ENCODE measurements at regions not wholly inside any gene's neighbourhood (a gene's known extent, or its start where the extent isn't known, plus 50 kb on each side); places are given as distances from the start of the nearest gene placed in this dataset.

- H3K9me3 ChIP-seq: no peaks in the 10 kb centered on the region
- no peak for DNase-seq (ENCODE audit: low spot score)
- ATAC-seq (ENCODE audit: insufficient number of reproducible peaks, low FRiP score, low read depth): no peak
- H3K36me3 ChIP-seq: no peaks in the 10 kb centered on the region
- H3K4me3 ChIP-seq: no peak overlapping the region
- peaks cover 0 to 7% of the 10 kb centered on the region in 2 donors for H3K4me1 ChIP-seq (ENCODE audit: control insufficient read depth in 1 of 2, low read depth in 2 of 2)
- TF ChIP-seq CTCF (IDR thresholded peaks at IDR 0.05): no peak
- no peak overlapping the region for H3K27ac ChIP-seq
- no peaks in the 10 kb centered on the region for H3K27me3 ChIP-seq (replicated peaks; ENCODE audit: insufficient read depth)
Measured at GRCh38 chr6:149234051-149234962, 83.2 kb upstream of the TAB2 start.

- ATAC-seq (ENCODE audit: insufficient number of reproducible peaks, low FRiP score, low read depth): no peak
Measured at GRCh38 chr6:149235130-149235561, 82.4 kb upstream of the TAB2 start.

GRCh38 chr6:149236589-149236988, 80.9 kb upstream of the TAB2 start:
- Histone ChIP-seq H3K4me3 (no peak overlapping the region), H3K9me3 (no peaks in the 10 kb centered on the region), H3K4me1 (ENCODE audit: control insufficient read depth in 1 of 2, low read depth in 2 of 2) (peaks cover 0 to 7% of the 10 kb centered on the region in 2 donors), H3K27ac (no peak overlapping the region), H3K27me3 (replicated peaks; ENCODE audit: insufficient read depth) (no peaks in the 10 kb centered on the region), H3K36me3 (no peaks in the 10 kb centered on the region)
- DNase-seq (ENCODE audit: low spot score): no peak
- no peak for TF ChIP-seq CTCF (IDR thresholded peaks at IDR 0.05)
- ATAC-seq (ENCODE audit: insufficient number of reproducible peaks, low FRiP score, low read depth): no peak

More at GRCh38 chr6:149235130-149235561, 82.4 kb upstream of the TAB2 start:
- Histone ChIP-seq H3K9me3 (no peaks in the 10 kb centered on the region), H3K4me3 (no peak overlapping the region), H3K27me3 (replicated peaks; ENCODE audit: insufficient read depth) (no peaks in the 10 kb centered on the region), H3K36me3 (no peaks in the 10 kb centered on the region), H3K4me1 (ENCODE audit: control insufficient read depth in 1 of 2, low read depth in 2 of 2) (peaks cover 0 to 7% of the 10 kb centered on the region in 2 donors), H3K27ac (no peak overlapping the region)
- no peak for TF ChIP-seq CTCF (IDR thresholded peaks at IDR 0.05)
- DNase-seq (ENCODE audit: low spot score): no peak

GRCh38 chr6:149237464-149237863, 80.0 kb upstream of the TAB2 start:
- Histone ChIP-seq H3K27me3 (replicated peaks; ENCODE audit: insufficient read depth) (no peaks in the 10 kb centered on the region), H3K9me3 (no peaks in the 10 kb centered on the region), H3K4me3 (no peak overlapping the region), H3K27ac (no peak overlapping the region), H3K4me1 (ENCODE audit: control insufficient read depth in 1 of 2, low read depth in 2 of 2) (peaks cover 0 to 7% of the 10 kb centered on the region in 2 donors), H3K36me3 (no peaks in the 10 kb centered on the region)
- TF ChIP-seq CTCF (IDR thresholded peaks at IDR 0.05): no peak
- no peak for DNase-seq (ENCODE audit: low spot score)
- ATAC-seq (ENCODE audit: insufficient number of reproducible peaks, low FRiP score, low read depth): no peak

GRCh38 chr6:149239573-149240209, 77.8 kb upstream of the TAB2 start:
- no peaks in the 10 kb centered on the region for H3K9me3 ChIP-seq
- no peak for TF ChIP-seq CTCF (IDR thresholded peaks at IDR 0.05)
- no peak for ATAC-seq (ENCODE audit: insufficient number of reproducible peaks, low FRiP score, low read depth)
- H3K27me3 ChIP-seq (replicated peaks; ENCODE audit: insufficient read depth): no peaks in the 10 kb centered on the region
- no peak overlapping the region for H3K27ac ChIP-seq
- H3K36me3 ChIP-seq: no peaks in the 10 kb centered on the region
- no peak overlapping the region for H3K4me3 ChIP-seq
- DNase-seq (ENCODE audit: low spot score): no peak
- H3K4me1 ChIP-seq (ENCODE audit: control insufficient read depth in 1 of 2, low read depth in 2 of 2): peaks cover 0 to 13% of the 10 kb centered on the region in 2 donors

Data from thoracic aorta (tissue), 2 donors.